Fibroblast of lung (primary cell): ENCODE measurements at regions not wholly inside any gene's neighbourhood (a gene's known extent, or its start where the extent isn't known, plus 50 kb on each side); places are given as distances from the start of the nearest gene placed in this dataset.

Experiments used
- DNase-seq, 2 donors: peaks; one replicate each; pipeline versions ENCODE4 v3.0.0 to v3.0.0-alpha.2; 2010; ENCODE audit warnings: low read depth in 2 of 2
- H2AFZ ChIP-seq: 2 replicates; pipeline ENCODE4 v1.5.1; 2012; ENCODE audit warnings: low read length, control low read depth, inconsistent platforms
- H3K27ac ChIP-seq: 2 replicates; pipeline ENCODE4 v1.5.1; 2011; ENCODE audit warnings: low read length, control low read depth; ENCODE audit not compliant: insufficient read depth
- H3K27me3 ChIP-seq: 2 replicates; pipeline ENCODE4 v1.5.1; 2011; ENCODE audit warnings: mild to moderate bottlenecking, low read length; ENCODE audit not compliant: control insufficient read depth, insufficient read depth
- H3K36me3 ChIP-seq: 2 replicates; pipeline ENCODE4 v1.5.1; 2011; ENCODE audit warnings: low read length; ENCODE audit not compliant: control insufficient read depth, insufficient read depth
- H3K4me1 ChIP-seq: 2 replicates; pipeline ENCODE4 v1.5.1; 2011; ENCODE audit warnings: low read length; ENCODE audit not compliant: control insufficient read depth, insufficient read depth; ENCODE audit errors: extremely low read depth
- H3K4me2 ChIP-seq: 2 replicates; pipeline ENCODE4 v1.5.1; 2011; ENCODE audit warnings: low read length, control low read depth; ENCODE audit not compliant: insufficient read depth; ENCODE audit errors: extremely low read depth
- H3K4me3 ChIP-seq, 4 experiments: fragments of 200-600 bp in 1 of 4; sonication (generic) in 1 of 4; replicated peaks in 1 of 4; 2 replicates each; pipeline ENCODE4 v1.5.1; 2011 to 2016; ENCODE audit warnings: low read length in 4 of 4, low read depth in 3 of 4, mild to moderate bottlenecking in 3 of 4, control low read depth in 2 of 4, inconsistent platforms in 1 of 4, mixed read lengths in 1 of 4; ENCODE audit not compliant: insufficient read depth in 1 of 4; ENCODE audit errors: control extremely low read depth in 1 of 4
- H3K79me2 ChIP-seq: 2 replicates; pipeline ENCODE4 v1.5.1; 2012; ENCODE audit warnings: mild to moderate bottlenecking, low read length, inconsistent platforms; ENCODE audit not compliant: control insufficient read depth, insufficient read depth
- H3K9ac ChIP-seq: 2 replicates; pipeline ENCODE4 v1.5.1; 2011; ENCODE audit warnings: mild to moderate bottlenecking, low read length, control low read depth; ENCODE audit not compliant: insufficient read depth
- H3K9me3 ChIP-seq: 2 replicates; pipeline ENCODE4 v1.5.1; 2012; ENCODE audit warnings: low read depth, low read length; ENCODE audit not compliant: control insufficient read depth, insufficient read depth
- H4K20me1 ChIP-seq: 2 replicates; pipeline ENCODE4 v1.5.1; 2011; ENCODE audit warnings: low read length; ENCODE audit not compliant: control insufficient read depth, insufficient read depth; ENCODE audit errors: extremely low read depth
- EZH2 ChIP-seq: IDR thresholded peaks from 2 replicates; pipeline ENCODE4 v1.5.1; 2012; ENCODE audit warnings: low read length, control low read depth, mild to moderate bottlenecking; ENCODE audit errors: missing control alignments
- TF ChIP-seq, protein P1 (sequence below), 2 donors: IDR thresholded peaks in 1 of 2; conservative IDR thresholded peaks in 1 of 2; 1 replicate in 1 of 2; 2 replicates in 1 of 2; pipeline ENCODE4 v1.5.1; 2011 to 2012; ENCODE audit warnings: low read length in 2 of 2, control low read depth in 1 of 2, inconsistent platforms in 1 of 2, low read depth in 1 of 2, mild to moderate bottlenecking in 1 of 2

DNA sequence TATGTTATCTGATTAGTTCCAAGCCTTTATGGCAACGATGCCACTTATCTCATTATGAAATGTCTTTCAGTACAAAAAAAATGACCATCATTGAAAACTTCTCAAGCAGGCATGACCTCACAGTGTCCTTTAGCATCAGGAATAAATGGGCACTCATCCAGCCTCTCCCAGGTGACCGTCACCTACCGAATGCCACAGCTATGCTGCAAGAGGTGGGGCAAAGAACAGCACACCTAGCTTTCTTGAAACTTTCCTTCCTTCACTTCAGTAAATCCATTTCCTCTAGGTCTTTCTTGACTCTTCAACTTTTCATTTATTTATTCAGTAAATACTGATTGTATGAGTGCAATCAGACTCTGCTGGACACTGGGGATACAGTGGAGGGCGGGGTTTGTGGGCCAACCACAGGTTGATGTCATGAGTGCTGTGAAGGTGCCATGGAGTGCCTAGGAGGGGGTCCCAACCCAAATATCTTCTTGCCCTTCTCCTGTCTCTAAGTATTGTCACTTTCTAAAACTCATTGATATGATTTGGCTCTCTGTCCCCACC is 54.3 kb upstream of the HK2 start:
- DNase-seq, result no peak
- no peaks in the 10 kb centered on the region for H3K4me1 ChIP-seq

More for the DNA sequence above, 54.3 kb upstream of the HK2 start:
- Histone ChIP-seq H3K27ac (no peak overlapping the region), H3K9me3 (no peaks in the 10 kb centered on the region), H2AFZ (no peak overlapping the region), H3K4me2 (no peak overlapping the region), H4K20me1 (no peaks in the 10 kb centered on the region), H3K36me3 (no peaks in the 10 kb centered on the region), H3K27me3 (peaks cover 4% of the 10 kb centered on the region), H3K9ac (no peak overlapping the region), H3K4me3 (no peak overlapping the region), H3K79me2 (no peaks in the 10 kb centered on the region)
- TF ChIP-seq, protein P1, sequence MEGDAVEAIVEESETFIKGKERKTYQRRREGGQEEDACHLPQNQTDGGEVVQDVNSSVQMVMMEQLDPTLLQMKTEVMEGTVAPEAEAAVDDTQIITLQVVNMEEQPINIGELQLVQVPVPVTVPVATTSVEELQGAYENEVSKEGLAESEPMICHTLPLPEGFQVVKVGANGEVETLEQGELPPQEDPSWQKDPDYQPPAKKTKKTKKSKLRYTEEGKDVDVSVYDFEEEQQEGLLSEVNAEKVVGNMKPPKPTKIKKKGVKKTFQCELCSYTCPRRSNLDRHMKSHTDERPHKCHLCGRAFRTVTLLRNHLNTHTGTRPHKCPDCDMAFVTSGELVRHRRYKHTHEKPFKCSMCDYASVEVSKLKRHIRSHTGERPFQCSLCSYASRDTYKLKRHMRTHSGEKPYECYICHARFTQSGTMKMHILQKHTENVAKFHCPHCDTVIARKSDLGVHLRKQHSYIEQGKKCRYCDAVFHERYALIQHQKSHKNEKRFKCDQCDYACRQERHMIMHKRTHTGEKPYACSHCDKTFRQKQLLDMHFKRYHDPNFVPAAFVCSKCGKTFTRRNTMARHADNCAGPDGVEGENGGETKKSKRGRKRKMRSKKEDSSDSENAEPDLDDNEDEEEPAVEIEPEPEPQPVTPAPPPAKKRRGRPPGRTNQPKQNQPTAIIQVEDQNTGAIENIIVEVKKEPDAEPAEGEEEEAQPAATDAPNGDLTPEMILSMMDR (conservative IDR thresholded peaks at IDR 0.05 in 1 of 2, IDR thresholded peaks at IDR 0.05 in 1 of 2; ENCODE audit: low read depth in 1 of 2, low read length in 2 of 2), result no peak
- TF ChIP-seq EZH2, result no peak
